ENCODE measurements at regions not wholly inside any gene's neighbourhood (a gene's known extent, or its start where the extent isn't known, plus 50 kb on each side); places are given as distances from the start of the nearest gene placed in this dataset.
"Not testable (repeated sequence)": the region's sequence is repeated elsewhere in the genome, so short reads cannot be mapped to it uniquely, and the experiment has no call there.

DNA sequence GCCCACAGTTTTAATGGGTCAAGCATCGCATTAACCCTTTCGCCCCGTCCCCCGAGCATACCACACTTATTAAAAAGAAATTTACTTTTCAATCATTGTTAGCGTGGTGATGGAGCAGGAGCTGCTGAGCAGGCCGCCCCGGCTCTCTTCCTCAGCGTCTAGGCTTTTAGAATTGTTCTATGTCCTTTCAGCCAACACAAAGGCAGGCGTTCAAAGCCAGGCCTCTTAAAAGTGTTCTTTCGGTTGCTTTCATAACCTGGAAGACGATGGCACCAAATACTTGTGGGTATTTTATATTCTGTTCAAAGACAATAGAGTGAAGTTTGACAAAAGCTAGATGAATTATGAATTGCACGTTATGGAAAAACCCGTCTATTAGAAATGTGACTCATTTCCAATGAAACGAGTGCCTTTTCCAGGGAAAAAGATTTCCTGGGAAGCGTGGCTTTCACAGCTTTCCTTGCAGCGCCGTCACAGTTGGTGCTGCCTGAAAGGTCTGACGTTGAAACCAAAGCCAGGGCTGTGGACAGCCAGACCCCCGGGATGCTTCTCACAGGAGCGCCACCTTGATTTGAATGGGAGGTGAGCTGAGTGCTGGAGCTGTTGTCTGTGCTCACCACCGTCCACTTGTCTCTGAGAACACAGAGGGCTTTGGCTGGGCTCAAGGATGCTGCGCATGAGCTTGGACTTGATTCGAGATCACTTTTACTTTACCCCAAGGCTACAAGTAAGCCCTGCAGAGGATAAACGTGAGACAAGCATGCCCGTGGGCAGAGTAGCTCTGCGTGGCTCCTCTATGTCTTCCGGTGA lies 78.8 kb downstream of the SOX1 start:
- DNase-seq = peak; percentile 43

DNA sequence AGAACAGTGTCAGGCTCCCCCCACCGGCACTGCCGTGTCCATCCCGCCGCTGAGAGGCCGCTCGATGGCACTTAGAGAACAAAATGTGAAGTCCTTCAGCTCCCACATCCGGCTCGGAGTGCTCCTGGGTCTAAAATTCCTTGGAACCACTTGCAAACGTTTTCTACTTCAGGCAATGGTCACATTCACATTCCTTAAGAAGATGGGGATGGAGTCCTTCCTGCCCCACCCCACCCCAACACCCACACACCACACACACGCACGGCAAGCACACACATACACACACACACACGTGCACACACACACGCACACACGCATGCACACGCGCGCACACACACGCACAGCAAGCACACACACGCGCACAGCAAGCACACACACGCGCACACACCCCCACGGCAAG lies 83.4 kb downstream of the SOX1 start:
- DNase-seq = no peak

DNA sequence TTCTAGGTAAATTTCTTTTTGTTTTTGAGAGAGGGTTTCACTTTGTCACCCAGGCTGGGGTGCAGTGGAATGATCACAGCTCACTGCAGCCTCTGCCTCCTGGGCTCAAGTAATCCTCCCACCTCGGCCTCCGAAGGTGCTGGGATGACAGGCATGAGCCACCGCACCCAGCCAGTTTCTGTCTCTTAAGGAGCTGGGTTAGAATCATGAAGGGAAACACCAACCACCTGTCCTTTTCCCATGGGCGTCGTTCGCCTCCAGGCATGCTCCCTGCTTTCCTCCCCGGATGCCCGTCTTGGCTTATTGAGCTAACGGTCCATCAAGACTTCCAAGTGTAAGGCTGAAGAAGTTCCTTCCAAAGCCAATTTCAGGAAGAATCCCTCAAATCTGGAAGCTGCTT lies 85.9 kb downstream of the SOX1 start:
- DNase-seq = no peak

DNA sequence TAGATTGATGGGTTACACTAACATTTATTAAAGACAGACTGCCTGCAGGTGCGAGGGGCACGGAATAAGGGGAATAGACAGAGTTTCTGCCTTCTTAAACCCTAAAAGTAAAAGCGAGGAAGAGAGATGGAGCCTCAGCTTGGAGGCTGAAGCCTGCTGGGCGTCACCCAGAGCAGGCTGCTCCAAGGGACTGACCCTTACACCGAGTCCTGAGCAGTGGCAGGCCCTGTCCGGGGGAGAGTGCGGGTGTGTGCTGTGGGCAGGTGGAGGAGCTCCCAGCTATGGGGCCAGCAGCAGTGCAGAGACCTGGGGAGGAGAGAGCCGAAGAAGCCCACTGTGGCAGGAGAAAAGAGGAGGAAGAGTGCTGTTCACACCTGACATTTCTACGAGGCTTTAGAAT lies 86.4 kb downstream of the SOX1 start:
- DNase-seq = no peak

DNA sequence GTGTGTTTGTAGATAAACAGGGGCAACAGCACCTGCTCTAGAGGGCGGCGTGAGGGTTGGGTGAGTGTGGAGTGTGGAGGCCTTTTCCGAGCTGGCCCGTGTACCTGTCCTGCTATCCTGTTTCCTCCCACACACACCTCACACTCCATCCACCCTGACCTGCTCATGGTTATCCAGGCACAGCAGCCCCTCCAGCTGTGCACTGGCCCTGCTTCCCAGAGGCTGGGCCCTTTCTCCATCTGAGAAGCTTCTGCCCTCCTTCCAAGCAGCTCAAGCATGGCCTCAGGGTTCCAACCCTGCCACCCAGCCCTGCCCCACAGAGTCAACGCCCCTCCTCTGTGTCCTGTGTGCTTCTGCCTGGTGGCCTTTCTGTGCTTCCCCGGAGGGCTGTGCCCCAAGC lies 86.9 kb downstream of the SOX1 start:
- DNase-seq = no peak

DNA sequence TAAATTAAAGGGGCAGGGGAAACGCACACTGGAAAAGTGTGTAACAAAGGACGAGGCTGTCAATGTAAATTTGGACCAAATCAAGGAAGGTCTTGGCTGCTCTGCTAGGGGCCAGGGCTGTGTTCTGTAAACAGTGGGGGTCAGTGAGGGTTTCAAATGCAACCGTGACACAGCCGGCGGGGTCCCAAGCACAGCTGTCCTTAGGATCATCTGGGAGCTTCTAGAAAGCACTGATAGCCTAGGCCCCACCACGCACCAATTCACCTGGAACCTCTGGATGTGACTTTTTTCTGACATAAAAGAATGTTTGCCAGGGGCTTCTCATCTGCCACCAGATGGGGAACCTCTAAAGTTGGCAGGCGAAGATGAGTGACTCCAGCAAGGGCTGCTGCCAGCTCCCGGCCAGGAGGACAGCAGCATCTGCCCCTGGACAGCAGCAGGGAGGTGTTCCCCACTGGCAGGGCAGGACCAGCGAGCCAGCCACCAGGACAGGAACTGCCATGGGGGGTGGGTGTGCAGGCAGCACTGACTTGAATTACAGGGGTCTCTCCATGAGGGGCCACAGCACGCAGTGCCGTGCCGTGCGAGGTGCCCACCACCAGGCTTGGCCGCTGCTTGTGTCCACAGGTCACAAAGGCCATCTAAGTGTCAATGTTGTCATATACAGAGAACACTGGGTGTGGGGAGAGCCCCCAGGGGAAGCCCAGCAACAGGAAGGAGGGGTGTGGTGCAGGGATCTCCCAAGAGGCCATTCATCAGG lies 87.5 kb downstream of the SOX1 start:
- DNase-seq = no peak

DNA sequence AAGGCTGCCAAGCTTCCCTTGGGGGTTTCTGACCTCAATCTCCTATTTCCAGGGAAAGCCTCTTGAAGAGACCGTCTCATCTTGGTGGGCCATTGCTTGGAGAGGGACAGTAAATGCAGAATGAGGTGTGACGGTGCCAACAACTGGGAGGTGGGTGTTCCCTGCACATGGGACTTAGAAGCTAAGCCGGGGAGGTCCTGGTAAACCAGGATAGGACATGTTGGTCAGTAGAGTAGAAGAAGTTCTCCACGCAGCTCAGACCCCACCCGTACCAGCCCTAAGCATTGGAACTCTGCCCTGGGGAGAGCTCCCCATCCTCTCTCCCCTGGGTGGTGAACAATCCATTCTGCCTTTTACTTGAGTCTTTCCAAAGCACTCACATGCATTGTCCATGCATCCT lies 92.0 kb downstream of the SOX1 start:
- DNase-seq = no peak

DNA sequence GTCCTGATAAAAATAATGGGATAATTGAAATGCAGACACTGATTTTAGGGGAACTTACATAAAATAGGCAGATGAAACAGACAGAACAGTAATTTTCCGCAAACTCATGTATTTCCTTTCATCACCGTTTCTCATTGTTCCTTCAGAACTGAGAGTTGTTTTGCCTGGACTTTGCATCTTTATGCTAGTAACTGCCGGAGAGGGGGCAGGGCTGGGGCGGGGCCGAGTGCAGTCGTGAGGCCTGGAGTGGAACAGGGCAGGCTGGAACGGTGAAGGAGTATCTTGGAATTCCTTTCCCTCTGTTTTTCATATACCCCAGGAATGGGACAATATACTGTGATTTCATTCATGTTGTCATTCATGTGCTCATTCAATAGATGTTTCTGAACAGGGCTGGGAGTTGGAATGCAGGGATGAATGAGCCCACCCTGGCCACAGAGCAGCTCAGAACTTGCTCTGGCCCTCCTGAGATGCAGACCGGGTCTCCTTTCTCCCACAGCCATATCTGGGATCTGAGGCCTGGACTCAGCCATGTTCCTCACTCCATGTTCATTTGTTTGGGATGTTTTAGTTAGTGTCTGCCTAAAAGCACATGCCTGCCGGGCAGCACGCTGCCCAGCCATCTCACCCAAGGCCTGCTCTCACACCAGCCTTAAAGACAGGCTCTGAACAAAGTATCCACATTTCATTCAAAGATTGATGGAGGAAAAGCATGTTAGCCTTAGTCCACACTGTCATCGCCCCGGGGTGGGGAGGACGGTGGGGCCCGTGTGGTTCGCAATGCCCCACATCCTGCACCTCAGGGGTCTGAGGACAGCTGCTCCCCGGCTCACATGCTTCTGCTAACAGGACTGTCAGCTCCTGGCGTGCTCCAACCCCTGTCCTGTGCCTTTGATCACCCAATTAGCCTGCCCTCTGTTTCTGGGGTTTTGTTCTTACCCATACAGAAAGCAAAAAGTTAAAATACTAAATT lies 92.9 kb downstream of the SOX1 start:
- no peak for DNase-seq

DNA sequence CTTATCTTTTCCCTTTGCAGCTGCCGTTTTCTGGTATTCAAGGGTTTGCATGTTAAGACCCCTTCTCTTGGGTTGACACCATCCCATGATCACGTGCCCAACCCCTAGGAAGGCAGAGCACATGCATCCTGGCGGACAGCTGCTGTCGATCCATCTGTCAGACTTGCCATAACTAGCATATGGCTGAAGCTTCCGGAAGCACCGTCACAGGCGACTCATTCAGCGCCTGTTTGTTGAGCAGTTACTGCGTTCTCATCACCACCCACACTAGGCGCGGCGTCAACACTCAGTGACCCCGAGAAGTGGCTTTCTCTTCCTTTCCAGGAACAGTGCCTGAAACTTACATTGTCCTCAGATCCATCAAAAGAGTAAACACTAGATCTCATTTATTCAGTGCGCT lies 93.6 kb downstream of the SOX1 start:
- DNase-seq = no peak

DNA sequence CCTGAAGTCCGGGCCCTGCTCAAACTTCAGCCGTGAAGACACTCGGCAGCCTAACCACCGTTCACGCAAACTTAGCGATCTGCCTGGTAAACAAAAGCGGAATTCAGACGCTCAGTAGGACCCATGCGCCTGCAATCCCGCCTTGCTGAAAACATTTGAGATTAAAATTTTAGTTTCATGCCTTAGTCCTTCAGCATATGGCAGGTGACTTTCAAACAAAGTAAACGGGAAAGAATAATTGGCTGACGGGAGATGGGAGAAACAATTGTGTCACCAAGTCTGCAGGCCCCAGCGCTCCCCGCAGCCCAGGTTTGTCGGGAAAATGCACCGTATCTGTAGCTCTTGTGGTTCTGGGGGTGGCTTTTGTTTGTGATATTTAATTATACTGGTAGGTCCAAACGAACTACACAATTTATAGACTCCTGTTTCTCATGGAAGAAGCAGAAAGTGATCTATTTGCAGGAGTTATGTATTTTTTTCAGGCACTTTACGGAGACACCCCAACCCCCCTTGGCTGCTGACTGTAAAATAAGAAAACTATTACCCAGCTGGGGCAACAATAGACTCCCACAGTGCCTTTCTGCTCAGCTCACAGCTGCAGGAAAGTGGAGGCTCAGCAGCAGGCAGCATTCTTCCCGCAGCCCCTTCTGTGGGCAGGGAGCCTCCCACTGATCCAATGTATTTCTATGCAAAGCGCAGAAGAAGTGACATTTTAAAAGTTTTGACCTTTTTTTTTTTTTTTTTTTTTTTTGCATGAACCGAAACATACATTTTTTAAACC lies 94.8 kb downstream of the SOX1 start:
- no peak for DNase-seq

DNA sequence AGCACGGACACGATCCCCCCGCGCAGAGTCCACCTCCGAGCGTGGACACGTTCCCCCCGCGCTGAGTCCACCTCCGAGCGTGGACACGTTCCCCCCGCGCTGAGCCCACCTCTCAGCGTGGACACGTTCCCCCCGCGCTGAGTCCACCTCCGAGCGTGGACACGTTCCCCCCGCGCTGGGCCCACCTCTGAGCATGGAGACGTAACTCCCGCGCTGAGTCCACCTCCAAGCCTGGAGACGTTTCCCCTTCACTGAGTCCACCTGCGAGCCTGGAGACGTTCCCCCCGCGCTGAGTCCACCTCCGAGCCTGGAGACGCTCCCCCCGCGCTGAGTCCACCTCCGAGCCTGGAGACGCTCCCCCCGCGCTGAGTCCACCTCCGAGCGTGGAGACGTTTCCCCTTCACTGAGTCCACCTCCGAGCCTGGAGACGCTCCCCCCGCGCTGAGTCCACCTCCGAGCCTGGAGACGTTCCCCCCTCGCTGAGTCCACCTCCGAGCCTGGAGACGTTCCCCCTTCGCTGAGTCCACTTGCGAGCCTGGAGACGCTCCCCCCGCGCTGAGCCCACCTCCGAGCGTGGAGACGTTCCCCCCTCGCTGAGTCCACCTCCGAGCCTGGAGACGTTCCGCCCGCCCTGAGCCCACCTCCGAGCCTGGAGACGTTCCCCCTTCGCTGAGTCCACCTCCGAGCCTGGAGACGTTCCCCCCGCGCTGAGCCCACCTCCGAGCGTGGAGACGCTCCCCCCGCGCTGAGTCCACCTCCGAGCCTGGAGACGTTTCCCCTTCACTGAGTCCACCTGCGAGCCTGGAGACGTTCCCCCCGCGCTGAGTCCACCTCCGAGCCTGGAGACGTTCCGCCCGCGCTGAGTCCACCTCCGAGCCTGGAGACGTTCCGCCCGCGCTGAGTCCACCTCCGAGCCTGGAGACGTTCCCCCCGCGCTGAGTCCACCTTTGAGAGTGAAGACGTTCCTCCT lies 97.0 kb downstream of the SOX1 start:
- not testable (repeated sequence) for DNase-seq

DNA sequence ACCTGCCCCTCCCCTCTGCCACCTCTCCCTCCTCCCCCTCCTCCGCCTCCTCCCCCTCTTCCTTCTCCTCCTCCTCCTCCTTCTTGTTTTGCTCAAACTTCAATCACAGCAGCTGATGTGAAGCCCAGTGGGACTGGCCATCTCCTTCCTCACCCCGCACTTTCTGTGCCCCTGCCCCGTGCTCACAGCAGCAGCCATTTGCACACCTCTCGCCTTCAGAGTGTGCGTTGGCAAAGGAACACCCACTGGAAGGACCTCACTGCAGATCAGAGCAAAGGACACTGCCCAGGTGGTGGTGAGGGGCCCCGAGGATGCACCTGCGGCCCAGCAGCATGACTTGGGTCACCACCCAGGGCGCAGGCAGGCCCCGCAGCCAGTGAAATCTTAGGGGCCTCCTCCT lies 98.8 kb downstream of the SOX1 start:
- DNase-seq = no peak

DNA sequence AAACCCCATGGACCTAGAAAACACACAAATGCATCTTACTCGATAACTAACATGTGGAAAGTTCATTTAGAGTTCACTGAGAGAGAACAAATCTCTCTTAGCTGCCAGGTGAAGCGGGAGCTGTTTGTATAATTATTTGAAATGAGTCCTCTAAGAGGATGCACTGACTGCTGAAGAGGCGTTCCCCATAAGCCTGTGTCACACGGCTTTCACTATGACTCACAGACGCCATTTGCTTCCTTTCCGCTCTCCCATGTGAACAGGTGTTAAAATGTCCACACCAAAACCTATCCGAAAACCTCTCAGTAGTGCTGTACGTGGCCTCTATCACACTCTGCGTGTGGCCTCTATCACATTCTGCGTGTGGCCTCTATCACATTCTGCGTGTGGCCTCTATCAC lies 101.8 kb downstream of the SOX1 start:
- peak; percentile 14 for DNase-seq

DNA sequence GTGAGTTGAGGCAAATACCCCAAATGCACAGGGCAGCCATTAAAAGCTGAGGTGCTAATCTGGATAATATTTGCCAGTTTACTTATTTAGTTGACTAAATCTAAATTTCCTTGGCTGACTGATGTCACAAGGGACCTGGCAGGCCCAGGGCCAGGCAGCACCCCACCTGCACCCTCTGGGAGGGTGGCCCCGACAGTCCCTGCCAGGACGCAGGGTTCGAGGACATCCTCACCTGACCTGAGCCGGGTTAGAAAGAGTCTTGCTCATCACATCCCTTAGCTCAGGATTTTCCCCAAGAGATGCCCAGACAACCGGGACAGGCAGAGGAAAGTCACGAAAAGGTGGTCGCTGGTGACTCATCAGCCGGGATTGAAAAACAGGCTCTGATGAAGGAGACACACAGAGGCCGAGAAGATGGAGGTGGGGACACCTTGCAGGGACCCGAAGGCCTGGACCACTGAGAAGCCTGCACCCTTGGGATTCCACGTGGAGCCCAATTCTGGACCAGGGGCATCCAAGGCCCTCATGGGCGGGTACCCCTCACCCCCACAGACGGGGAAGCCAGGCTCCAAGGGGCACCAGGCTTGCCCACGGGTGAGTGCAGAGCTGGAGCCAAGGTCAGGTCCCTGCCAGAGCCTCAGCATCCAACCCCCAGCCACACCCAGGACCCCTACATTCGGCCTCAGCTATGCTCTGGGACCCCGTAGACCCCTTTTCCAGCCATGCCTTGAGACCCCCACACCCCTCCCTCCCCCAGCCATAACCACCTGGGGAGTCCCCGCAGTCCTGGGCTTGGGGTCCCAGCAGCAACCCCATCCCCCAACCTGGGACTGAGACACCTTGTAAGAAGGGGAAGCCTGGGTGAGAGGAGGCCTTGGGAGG lies 103.2 kb downstream of the SOX1 start:
- DNase-seq = peak; percentile 51

DNA sequence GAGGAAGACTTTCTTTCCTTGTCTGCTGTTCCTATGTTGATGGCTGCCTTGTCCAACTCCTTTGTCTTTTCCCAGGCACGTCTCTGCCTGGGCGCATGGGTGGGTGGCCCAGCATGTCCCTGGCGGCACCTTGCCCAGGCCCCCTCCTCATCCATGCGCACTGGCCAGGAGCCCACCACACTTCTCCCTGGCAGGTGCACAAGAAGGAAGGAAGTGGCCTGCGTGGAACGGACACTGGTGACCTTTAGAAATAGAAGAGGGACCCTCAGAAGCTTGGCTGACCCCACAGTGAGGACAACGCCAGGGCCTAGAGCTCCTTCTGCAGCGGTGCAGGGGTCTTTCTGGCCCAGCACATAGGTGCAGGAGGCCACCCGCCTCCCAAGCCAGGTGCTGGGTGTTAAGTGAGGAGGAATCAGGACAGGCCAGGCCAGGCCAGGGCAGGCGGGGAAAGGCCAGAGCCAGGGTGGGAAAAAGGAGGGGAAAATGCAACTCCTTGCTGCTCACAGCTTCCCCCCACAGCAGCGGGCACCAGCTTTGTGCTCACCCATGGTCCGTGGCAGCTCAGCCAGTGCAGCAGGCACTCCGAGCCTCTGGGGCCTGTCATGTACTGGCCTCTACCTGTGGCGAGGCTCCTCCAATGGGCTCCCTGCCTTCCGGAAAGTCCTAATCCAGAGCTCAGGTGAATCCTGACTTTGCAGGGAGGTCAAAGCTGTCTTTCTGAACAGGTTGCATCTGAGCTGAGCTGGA lies 104.0 kb downstream of the SOX1 start:
- DNase-seq = peak; percentile 35

DNA sequence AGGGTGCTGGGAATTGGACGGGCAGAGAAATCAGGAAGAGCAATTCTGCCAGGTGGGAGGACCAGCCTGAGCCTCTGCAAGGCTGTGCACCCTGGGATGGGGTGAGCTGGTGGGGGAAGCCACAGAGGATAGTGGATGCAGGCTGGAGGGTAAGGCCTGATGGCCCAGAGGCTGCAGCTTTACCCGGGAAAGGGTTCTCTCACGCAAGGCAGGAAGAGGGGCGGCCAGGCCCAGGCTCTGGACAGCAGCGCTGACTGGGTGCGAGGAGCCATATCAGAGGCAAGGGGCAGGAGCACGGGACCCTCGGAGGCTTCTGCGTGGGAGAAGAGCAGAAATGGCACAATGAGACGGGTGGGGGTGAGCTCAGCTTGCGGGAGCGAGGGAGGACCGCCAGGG lies 104.6 kb downstream of the SOX1 start:
- peak; percentile 44 for DNase-seq

DNA sequence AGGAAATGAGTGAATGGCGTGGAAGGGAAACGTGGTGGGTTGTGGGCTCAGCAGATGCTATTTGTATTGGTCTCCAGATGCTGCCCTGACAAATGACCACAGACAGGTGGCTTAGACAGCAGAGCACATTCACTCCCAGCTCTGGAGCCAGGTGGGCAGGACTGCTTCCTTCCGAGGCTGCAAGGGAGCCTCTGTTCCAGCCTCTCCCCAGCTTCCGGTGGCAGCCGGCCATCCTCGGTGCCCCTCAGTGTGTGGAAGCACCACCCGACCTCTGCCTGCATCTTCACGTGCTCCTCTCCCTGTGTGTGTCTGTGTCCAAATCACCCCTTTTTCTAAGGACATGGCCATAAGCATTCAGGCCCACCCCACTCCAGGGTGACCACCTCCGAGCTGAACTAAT lies 105.1 kb downstream of the SOX1 start:
- peak; percentile 35 for DNase-seq

DNA sequence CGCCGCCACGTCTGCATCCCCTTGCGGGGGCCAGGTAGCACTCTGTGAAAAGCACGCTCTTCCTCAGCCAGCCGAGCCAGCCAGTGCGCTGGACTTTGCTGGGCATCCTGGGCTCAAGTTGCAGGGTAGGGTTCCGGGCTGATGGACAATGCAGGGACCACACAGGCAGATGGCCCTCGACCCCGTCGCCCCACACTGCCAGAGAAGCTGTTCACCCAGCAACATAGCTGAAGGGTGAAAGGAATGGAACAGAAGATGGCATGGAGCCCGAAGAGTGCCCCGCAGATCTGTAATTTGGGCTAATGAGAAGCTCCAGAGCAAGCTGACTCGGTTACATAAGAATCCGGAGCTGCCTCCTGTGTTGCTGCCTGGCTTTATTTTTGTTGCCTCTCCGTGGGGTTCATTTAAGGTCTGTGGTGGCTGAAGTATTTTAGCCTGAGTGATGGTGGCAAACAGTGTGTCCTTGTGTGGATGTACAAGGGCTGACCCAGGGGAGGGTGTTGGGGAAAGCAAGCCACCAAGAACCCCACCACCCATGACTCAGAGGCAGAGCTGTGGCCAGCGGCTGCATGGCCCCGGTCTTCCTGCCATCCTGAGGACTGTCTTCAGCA lies 105.8 kb downstream of the SOX1 start:
- peak; percentile 43 for DNase-seq

Data from islet precursor cell (in vitro differentiated cells).